Activated CD8-positive, alpha-beta memory T cell treated with anti-CD3 and anti-CD28 coated beads for 36 hours (primary cell): ENCODE measurements at regions not wholly inside any gene's neighbourhood (a gene's known extent, or its start where the extent isn't known, plus 50 kb on each side); places are given as distances from the start of the nearest gene placed in this dataset.
"Not testable (repeated sequence)": the region's sequence is repeated elsewhere in the genome, so short reads cannot be mapped to it uniquely, and the experiment has no call there.

Source experiments
- CTCF ChIA-PET: fragments of 350-600 bp; sonication (Branson Sonifier 250); formaldehyde crosslinking; loops from one replicate; lab custom pipeline; 2021; ENCODE audit warnings: antibody characterized with exemption; lab: Charles Lee
- POLR2A ChIA-PET: fragments of 350-600 bp; sonication (Branson Sonifier 250); formaldehyde crosslinking; loops from one replicate; lab custom pipeline; 2021; ENCODE audit warnings: antibody characterized with exemption; lab: Charles Lee

DNA sequence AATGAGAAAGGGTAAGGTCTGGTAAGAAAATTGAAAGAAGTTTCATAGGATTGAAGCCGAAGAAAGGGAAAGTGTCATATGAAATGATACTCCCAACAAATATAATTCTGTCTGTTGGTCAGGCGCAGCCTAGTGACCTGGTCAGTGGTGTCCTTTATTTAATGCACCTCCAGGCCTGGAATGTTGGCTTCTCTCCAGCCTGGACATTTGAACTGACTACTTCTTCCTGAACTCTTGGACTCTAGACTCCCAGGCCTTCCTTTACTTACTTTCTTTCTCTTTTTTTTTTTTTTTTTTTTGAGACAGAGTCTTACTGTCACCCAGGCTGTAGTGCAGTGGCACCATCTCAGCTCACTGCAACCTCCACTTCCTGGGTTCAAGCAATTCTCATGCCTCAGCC is 1381.5 kb upstream of the WWC1 start:
- ChIA-PET CTCF (no interaction called here), POLR2A (no interaction called here)

DNA sequence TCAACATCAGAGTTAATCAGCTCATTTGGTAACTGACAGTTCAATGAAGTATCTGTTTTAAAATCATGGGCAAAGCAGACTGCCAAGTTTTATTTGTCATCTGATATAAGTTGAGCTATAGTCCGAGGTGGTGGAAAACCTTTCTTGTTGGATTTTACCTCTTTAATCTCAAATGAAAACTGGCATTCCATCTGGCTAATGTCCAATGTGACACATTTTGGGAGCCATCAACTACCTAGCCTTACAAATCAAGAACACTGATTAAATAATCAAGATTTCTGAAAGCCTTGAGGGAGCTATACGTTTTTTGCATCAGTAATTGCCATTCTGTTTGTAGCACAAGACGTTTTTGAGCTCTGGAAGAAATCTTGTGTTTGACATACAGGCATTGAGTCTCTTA is 1380.5 kb upstream of the WWC1 start:
- POLR2A ChIA-PET, result no interaction called here
- CTCF ChIA-PET, result no interaction called here

DNA sequence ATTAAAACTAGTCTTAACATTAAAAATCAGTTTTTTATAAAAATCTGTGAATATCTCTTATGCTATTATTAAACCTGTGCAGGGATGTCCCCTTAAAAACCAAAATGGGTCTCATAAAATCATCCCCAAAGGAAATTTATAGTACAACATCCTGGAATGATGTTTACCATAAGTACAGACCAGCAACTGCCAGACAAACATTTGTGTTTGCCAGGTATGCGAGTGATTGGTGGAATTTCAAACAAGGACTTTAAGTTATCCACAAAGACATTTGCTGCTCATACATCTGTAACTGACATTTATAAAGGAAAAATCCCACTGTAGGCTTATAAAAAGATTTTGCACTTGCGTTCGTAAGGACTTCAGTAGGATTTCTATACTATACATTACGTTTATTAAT is 1375.4 kb upstream of the WWC1 start:
- CTCF ChIA-PET, result no interaction called here
- POLR2A ChIA-PET, result no interaction called here

DNA sequence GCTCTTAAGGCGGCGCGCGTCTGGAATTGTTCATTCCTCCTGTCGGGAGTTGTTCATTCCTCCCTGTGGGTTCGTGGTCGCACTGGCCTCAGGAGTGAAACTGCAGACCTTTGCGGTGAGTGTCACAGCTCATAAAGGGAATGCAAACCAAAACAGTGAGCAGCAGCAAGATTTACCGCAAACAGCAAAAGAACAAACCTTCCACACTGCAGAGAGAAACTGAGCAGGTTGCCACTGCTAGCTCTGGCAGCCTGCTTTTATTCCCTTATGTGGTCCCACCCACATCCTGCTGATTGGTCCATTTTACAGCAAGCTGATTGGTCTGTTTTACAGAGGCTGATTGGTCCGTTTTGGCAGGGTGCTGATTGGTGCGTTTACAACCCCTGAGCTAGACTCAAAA is 1365.3 kb upstream of the WWC1 start:
- ChIA-PET CTCF (no interaction called here), POLR2A (no interaction called here)

DNA sequence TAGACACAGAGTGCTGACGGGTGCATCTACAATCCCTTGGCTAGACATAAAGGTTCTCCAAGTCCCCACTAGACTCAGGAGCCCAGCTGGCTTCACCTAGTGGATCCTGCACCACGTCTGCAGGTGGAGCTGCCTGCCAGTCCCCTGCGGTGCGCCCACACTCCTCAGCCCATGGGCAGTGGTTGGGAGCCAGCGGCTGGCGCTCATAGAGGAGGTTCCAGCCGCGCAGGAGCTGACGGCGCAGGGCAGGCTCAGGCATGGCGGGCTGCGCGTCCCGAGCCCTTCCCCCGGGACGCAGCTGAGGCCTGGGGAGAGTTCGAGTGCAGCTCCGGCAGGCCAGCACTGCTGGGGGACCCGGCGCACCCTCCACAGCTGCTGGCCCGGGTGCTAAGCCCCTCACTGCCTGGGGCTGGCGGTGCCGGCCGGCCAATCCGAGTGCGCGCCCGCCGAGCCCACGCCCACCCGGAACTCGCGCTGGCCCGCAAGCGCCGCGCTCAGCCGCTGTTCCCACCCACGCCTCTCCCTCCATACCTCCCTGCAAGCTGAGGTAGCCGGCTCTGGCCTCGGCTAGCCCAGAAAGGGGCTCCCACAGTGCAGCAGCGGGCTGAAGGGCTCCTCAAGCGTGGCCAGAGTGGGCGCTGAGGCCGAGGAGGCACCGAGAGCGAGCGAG is 1364.5 kb upstream of the WWC1 start:
- CTCF ChIA-PET, POLR2A ChIA-PET: not testable (repeated sequence)

DNA sequence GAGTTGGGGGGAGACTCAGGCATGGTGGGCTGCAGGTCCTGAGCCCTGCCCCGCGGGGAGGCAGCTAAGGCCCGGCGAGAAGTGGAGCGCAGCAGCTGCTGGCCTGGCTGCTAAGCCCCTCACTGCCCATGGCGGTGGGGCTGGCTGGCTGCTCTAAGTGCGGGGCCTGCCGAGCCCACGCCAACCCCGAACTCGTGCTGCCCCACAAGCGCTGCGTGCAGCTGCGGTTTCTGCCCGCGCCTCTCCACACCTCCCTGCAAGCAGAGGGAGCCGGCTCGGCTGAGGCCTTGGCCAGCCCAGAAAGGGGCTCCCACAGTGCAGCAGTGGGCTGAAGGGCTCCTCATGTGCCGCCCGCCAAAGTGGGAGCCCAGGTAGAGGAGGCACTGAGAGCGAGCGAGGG is 1355.1 kb upstream of the WWC1 start:
- CTCF ChIA-PET, result no interaction called here
- POLR2A ChIA-PET, result no interaction called here

DNA sequence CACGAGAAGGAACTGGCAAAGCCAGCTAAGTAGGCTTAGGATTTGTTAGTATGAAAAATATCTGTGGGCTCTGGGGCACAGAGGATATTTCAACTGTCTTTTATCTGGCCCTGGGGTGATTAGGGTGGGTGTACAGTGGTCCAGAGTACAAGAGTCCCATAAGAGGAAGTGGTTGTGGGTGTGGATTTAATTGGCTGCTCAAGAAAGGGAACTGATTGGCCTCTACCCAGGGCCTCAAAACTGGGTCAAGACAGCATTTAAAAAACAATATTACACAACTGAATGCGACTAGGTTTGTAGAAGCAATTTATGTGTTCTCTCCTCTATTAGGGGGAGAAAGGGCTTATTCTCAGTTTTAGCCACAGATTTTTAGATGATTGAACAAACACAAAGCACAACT is 1353.4 kb upstream of the WWC1 start:
- CTCF ChIA-PET, result no interaction called here
- POLR2A ChIA-PET, result no interaction called here

DNA sequence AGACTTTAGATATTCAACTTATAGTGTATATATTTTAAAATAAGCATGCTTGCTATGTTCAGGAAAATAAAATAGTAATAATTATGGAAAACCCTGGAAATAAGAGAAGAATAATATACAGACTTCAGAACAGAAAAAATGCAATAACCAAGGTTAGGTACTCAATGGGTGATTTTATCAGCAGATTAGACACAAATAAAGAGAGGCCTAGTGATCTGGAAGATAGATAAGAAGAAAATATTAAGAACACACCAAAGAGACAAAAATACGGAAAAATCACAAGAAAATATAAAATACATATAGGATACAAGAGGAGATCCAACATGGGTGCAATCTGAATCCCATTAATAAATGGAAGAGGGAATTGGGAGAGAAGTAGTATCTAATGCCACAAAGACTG is 1348.5 kb upstream of the WWC1 start:
- ChIA-PET POLR2A (no interaction called here), CTCF (no interaction called here)

DNA sequence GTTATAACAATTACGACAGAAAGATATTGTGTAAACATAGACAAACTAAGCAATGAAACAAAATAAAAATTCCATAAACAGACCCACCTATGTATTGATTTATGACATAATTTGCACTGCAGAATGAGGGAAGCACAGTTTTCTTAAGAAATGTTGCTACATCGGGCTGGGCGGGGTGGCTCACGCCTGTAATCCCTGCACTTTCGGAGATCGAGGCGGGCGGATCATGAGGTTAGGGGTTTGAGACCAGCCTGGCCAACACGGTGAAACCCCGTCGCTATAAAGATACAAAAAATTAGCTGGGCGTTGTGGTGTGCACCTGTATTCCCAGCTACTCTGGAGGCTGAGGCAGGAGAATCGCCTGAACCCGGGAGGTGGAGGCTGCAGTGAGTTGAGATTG is 1344.4 kb upstream of the WWC1 start:
- ChIA-PET CTCF (no interaction called here), POLR2A (no interaction called here)

DNA sequence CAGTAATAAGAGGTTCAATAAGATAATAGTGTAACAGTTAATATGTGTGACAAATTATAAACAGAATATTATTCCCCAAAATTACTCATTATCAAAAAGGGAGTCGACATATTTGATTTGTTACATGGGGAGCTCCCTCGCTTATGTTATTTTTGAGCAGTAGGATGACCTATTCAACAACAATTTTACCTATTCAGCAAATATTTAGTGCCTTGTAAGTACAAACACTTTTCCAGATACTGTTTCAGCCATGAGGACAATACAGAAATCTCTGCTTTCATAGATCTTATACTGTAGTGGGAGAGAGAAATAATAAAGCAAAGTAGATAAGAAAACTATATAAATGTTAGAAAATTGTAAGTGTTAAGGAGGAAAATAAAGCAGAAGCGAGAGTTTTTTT is 1342.8 kb upstream of the WWC1 start:
- CTCF ChIA-PET, result no interaction called here
- POLR2A ChIA-PET, result no interaction called here

DNA sequence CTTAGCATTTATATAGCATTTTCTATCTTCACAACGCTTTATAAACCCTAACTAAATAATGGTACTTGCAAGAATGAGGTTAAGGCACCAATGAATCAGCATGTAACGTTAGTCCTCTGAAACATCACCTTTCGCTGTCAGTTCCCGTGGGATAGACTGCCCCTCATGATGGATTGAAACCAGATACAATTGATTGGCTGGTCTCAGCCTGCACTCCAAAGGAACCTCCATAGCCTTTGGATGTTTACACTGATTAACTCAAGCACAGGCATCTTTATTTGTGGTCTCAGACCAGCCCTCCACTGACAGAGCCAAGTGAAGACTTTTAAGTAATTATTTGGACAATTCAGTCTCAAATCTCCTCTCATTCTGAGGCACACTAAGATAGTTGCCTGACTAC is 1339.4 kb upstream of the WWC1 start:
- ChIA-PET CTCF (no interaction called here), POLR2A (no interaction called here)

DNA sequence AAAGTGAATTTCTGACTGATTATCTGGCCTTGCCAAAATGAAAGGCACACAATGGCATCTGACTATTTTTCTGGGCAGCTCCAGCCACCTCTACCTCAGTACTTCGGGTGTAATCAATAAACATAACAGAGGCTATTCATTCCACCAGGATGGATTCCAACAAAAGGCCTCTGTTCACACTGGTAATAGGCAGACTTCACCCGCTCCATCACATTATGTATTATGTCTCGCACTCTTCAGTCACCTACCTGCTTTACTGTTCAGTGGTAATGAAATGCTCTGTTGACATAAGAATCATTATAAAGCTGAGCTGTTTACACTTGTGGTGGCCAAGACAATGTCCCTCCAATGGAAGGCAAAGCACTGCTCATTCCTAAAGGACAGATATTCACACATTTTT is 1333.7 kb upstream of the WWC1 start:
- ChIA-PET POLR2A (no interaction called here), CTCF (no interaction called here)

DNA sequence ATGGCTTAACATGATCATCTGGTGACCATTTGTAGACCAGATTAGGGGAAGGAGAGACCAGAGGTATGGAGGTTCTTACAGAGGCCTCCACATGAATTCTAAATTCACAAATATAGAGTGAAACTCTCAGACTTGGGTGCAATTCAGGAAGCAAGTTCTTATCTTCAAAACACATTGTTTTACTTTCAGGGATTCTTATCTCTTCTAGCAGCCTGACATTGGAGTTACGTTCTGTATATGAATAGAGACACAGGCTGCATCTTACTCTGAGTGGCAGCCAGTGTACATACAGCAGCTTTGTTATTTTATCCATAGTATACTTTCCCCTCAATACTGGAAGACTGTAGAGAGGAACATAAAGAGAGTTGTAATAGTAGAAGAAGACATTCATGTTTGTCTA is 1331.7 kb upstream of the WWC1 start:
- ChIA-PET CTCF (no interaction called here), POLR2A (no interaction called here)

DNA sequence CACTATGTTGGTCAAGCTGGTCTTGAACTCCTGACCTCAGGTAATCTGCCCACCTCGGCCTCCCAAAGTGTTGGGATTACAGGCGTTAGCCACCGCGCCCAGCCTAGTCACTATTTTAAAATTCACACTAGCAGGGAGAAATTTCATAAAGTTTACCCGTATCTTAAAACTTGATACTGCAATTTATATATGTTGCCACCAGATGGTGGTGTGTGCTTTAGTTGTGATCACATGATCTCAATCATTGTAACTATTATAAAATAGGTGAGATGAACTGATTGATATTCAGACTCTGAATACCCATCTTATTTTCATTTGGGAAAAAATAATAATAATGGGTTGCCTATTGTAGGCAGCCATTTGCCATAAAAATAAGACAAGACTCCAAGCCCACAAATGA is 1330.4 kb upstream of the WWC1 start:
- ChIA-PET POLR2A (no interaction called here), CTCF (no interaction called here)

DNA sequence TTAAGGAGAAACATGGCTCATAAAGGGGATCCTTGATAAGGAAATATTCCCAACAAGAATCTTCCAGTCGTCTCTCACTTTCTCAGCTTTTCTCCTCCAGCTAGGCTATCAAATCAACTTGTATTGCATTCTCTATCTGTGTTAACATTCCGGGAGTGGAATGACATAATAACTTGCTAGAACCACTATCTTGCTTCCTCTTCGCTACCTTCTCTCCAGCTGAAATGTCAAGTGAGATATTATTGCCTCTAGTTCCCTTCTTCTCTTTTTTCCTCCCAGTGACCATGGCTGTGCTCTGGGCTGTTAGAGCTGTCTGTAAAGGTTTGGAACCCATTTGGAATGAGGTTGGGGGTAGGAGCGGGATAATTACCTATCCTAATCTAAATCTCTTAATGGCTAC is 1329.5 kb upstream of the WWC1 start:
- POLR2A ChIA-PET, result no interaction called here
- CTCF ChIA-PET, result no interaction called here

DNA sequence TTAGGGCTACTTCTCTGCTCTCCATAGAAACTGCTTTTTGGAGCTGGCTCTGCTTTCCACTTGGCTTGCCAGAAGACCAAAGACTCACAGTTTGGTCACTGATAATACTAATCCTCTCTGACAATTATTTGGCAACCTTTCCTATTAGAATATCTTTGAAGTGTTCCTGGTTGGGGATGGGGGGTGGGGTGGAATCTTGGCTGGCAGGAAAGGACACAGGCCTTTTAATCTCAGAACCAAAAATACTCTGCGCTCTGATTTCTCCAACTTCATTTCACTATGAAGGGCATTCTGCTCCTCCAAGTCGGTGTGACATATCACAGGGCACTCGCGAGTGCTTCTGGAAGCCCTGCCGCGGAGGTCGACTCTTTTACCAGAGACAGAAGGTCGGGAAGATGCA is 1329.0 kb upstream of the WWC1 start:
- ChIA-PET CTCF (no interaction called here), POLR2A (no interaction called here)

DNA sequence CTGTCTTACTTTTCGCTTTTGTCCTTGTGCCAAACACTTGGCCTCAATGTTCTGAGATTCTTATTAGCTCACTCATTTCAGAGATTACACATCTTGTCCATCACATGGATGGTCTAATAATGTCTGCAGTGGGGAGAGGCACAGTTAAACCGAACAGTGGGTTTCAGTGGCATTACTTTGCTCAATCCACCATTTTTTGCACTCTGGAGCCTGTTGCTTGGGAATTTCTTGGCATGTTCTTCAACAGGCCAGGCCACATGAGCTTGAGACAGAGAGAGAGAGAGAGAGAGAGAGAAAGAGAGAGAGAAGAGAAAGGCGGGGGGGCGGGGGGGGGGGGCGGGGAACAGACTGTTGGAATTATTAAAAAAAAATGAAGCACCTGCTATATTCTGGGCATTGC is 1327.8 kb upstream of the WWC1 start:
- ChIA-PET CTCF (no interaction called here), POLR2A (no interaction called here)

DNA sequence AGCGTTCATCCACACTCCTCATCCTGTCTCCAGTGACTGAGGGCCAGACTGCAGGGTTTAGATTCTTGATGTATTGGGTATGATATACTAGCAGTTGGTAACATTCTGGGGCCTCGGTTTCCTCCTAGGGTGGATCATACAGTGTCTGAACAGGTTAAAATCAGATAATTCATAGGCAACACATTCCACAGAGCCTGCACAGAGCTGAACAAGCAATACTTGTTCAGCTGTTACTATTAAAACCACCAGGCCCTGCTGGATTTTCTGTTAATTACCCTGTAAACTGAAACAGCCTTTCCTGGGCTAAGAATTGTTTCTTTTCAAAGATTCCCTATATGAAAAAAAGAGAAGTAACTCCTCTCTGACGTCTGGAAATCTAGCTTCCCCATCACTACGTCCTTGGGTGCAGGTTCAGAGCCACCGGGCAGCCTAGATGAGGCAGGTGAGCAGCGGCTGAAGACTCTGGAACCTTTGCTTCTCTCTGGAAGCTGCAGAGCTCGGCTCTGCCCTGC is 1313.5 kb upstream of the WWC1 start:
- ChIA-PET CTCF (no interaction called here), POLR2A (no interaction called here)

DNA sequence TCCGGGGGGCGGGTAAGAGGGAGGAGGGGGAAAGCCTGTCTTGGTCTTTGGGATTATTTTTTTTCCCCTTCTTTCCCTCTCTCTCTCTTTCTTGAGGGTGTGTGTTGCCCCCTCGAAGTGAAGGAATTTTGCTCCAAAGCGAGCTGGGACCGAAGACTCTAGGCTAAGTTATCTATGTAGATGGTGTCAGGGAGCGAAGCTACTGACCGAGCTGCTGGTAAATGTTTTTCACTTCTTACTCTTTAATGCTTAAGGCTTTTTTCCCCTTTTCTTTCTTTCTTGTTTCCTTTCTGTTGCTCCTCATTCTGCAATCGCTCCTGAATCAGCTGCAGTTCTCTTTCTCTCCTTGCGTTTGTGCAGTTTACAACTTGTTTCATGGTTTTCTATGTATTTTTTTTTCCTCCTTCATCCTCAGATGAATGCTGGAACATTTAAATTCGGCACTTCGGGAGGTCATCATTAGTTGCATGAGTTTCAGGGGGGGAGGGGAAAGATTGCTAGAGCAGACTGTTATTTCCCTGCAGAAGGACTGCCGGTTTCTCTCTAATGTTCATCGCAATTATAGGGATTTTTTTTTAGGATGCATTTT is 1312.0 kb upstream of the WWC1 start:
- ChIA-PET CTCF (no interaction called here), POLR2A (no interaction called here)

DNA sequence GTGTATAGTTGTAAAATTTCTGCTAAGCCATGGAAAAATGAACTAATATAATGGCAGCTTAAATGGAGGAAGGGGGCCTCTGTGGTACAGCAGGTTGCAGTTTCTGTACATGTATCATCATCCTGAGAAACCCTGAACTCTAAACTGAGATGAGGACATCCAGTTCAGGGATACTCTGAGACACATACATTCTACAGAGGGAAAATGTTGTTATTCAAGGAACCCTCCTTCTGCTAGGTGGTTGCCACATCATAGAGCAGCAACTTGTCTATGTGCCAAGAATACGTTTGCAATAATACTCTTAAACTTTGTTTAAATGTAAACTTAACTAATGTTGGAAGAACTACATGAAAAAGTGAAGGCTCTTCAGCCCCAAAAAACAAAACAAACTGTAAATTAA is 1310.8 kb upstream of the WWC1 start:
- POLR2A ChIA-PET, result no interaction called here
- CTCF ChIA-PET, result no interaction called here

DNA sequence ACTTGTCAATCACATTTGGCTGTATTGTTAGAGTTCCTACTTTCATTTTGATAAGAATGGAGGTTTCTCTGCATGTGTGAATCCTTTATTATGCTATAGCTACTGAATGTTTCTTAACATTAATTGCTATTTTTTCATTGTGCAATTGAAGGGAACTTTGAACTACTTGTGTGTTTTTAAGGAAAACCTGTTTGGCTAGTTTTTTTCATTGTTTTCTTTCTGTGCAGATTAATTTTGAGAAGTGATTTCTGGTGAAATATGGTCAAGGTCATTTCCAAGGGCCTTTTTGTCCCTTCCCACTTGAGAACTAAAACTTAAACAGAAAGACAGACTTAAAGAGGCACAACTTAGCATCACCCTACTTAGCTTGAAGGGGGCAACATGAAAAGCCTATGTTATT is 1309.2 kb upstream of the WWC1 start:
- ChIA-PET CTCF (no interaction called here), POLR2A (no interaction called here)

DNA sequence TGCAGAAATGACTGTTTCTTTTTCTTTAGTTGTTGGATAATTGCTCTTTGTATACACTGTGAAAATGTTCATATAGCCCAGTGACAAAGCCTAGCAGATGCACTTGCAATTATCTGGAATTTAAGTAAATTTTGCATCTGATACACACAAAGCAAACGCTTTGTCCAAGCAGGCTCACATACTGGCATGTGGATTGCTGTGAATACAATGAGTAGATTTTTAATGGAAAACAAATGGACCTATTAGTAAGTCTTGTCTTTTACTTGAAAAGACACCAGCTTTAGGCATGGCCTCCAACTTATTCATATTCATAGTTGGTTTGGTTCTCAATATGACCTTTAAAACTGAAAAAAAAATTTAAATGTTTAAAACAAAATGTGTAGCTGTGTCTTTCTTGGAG is 1299.8 kb upstream of the WWC1 start:
- ChIA-PET CTCF (no interaction called here), POLR2A (no interaction called here)
